ENCODE measurements at regions not wholly inside any gene's neighbourhood (a gene's known extent, or its start where the extent isn't known, plus 50 kb on each side); places are given as distances from the start of the nearest gene placed in this dataset.

DNA sequence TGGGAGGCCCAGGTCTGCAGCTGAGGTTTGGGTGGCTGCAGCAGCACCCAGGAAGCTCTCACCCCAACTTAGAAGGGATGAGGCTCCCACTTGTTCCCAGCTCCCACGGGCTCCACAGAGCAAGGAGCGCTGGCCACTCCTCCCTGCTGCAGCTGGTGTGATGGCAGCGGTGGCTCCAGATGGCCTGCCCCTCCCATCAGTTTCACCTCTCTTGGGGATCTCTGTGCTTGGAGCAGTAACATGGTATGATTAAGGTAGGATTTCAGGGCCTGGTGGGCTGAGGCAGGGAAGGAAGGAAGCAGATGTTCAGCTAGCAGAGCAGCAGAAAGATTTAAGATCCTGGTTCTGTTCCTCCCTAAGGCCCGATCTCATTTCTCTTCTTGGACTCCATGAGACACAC lies 66.8 kb upstream of the KIF5B start:
- TF ChIP-seq, protein P1, sequence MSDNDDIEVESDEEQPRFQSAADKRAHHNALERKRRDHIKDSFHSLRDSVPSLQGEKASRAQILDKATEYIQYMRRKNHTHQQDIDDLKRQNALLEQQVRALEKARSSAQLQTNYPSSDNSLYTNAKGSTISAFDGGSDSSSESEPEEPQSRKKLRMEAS (CRISPR knock-in tag; IDR thresholded peaks at IDR 0.05), result no peak
- TF ChIP-seq ZNF263 (CRISPR knock-in tag; IDR thresholded peaks at IDR 0.05; ENCODE audit: low read depth) (no peak), ZNF423 (CRISPR knock-in tag; IDR thresholded peaks at IDR 0.05) (no peak)

All from WTC11 (cell line).